ENCODE measurements at regions not wholly inside any gene's neighbourhood (a gene's known extent, or its start where the extent isn't known, plus 50 kb on each side); places are given as distances from the start of the nearest gene placed in this dataset.

GRCh38 chr16:17803625-17804410 lies 333.1 kb upstream of the XYLT1 start:
- DNase-seq (ENCODE audit: low read depth) = peak; percentile 40
- no peak overlapping the region for H3K4me3 ChIP-seq (ENCODE audit: low read depth, low read length)
- in situ Hi-C loops (cut with HindIII; ENCODE audit: low sequenced_read_pairs) = no loop called here
- TF ChIP-seq, protein P1, sequence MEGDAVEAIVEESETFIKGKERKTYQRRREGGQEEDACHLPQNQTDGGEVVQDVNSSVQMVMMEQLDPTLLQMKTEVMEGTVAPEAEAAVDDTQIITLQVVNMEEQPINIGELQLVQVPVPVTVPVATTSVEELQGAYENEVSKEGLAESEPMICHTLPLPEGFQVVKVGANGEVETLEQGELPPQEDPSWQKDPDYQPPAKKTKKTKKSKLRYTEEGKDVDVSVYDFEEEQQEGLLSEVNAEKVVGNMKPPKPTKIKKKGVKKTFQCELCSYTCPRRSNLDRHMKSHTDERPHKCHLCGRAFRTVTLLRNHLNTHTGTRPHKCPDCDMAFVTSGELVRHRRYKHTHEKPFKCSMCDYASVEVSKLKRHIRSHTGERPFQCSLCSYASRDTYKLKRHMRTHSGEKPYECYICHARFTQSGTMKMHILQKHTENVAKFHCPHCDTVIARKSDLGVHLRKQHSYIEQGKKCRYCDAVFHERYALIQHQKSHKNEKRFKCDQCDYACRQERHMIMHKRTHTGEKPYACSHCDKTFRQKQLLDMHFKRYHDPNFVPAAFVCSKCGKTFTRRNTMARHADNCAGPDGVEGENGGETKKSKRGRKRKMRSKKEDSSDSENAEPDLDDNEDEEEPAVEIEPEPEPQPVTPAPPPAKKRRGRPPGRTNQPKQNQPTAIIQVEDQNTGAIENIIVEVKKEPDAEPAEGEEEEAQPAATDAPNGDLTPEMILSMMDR (IDR thresholded peaks at IDR 0.05; ENCODE audit: low read depth, low read length, missing control alignments) = no peak

- TF ChIP-seq, protein P1 (IDR thresholded peaks at IDR 0.05; ENCODE audit: low read depth, low read length, missing control alignments) = no peak
- H3K4me3 ChIP-seq (ENCODE audit: low read depth, low read length) = no peak overlapping the region
- DNase-seq (ENCODE audit: low read depth) = no peak
- in situ Hi-C loops (cut with HindIII; ENCODE audit: low sequenced_read_pairs) = no loop called here
These were observed 331.8 kb upstream of the XYLT1 start for GRCh38 chr16:17802571-17802970.

GRCh38 chr16:17801068-17801467 lies 330.3 kb upstream of the XYLT1 start:
- DNase-seq (ENCODE audit: low read depth) = no peak
- H3K4me3 ChIP-seq (ENCODE audit: low read depth, low read length) = no peak overlapping the region
- TF ChIP-seq, protein P1 (IDR thresholded peaks at IDR 0.05; ENCODE audit: low read depth, low read length, missing control alignments) = no peak
- in situ Hi-C loops (cut with HindIII; ENCODE audit: low sequenced_read_pairs) = no loop called here

DNA sequence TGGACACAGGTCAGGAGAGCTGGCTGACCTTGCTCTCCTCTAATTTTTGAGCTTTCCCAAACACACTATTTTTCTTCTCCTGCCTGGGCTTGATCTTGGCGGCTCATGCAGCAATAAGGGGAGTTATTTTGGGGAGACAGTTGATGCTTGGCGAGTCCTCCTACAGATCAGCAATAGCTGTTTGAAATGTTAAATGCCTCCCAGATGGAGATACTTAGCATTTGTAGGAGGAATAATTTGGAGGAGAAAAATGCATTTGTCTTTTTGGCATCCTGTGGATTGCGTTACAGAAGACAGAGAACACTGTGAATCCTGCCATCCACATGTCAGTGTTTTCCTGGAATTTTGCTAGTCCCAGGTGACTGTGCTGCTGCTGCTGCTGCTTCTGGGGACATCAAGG lies 328.0 kb upstream of the XYLT1 start:
- in situ Hi-C loops (cut with HindIII; ENCODE audit: low sequenced_read_pairs) = no loop called here
- H3K4me3 ChIP-seq (ENCODE audit: low read depth, low read length) = no peak overlapping the region
- DNase-seq (ENCODE audit: low read depth) = no peak
- TF ChIP-seq, protein P1 (IDR thresholded peaks at IDR 0.05; ENCODE audit: low read depth, low read length, missing control alignments) = no peak

- no peak for DNase-seq (ENCODE audit: low read depth)
- in situ Hi-C loops (cut with HindIII; ENCODE audit: low sequenced_read_pairs) = no loop called here
These were observed 322.6 kb upstream of the XYLT1 start for GRCh38 chr16:17793354-17793753.

DNA sequence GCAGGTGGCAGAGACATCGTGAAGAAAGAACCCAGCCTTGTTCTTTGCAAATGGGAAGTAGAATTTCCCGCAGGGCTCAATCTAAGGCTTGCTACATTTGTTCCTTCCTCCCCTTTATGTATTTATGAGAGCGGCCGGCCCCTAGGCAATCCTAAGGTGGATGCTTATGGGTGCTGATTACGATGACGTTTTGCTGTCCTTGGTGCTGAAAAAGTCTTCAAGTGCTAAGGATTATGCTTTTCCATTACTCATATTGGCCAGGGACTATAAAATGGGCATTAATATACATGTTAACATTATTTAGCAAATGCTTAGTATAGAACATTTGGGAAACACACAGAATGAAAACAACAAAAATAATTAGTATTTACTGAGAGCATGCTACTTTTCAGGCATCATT lies 313.3 kb upstream of the XYLT1 start:
- in situ Hi-C loops (cut with HindIII; ENCODE audit: low sequenced_read_pairs) = no loop called here
- H3K4me3 ChIP-seq (ENCODE audit: low read depth, low read length) = no peak overlapping the region
- peak; percentile 75 for DNase-seq (ENCODE audit: low read depth)
- TF ChIP-seq, protein P1 (IDR thresholded peaks at IDR 0.05; ENCODE audit: low read depth, low read length, missing control alignments) = no peak

More at GRCh38 chr16:17793354-17793753, 322.6 kb upstream of the XYLT1 start:
- no peak overlapping the region for H3K4me3 ChIP-seq (ENCODE audit: low read depth, low read length)
- TF ChIP-seq, protein P1 (IDR thresholded peaks at IDR 0.05; ENCODE audit: low read depth, low read length, missing control alignments) = no peak

Measured in astrocyte of the cerebellum (primary cell).